ENCODE measurements at regions not wholly inside any gene's neighbourhood (a gene's known extent, or its start where the extent isn't known, plus 50 kb on each side); places are given as distances from the start of the nearest gene placed in this dataset.

GRCh38 chr6:139627091-139627490, 252.6 kb upstream of the CITED2 start:
- DNase-seq (ENCODE audit: low read depth): no peak
- H3K4me3 ChIP-seq (ENCODE audit: low read depth, low read length): no peak overlapping the region
- no peak for TF ChIP-seq CTCF (IDR thresholded peaks at IDR 0.05; ENCODE audit: insufficient read depth, low read depth, low read length, missing control alignments)

GRCh38 chr6:139625998-139626975, 251.8 kb upstream of the CITED2 start:
- no peak for TF ChIP-seq CTCF (IDR thresholded peaks at IDR 0.05; ENCODE audit: insufficient read depth, low read depth, low read length, missing control alignments)
- DNase-seq (ENCODE audit: low read depth): no peak
- H3K4me3 ChIP-seq (ENCODE audit: low read depth, low read length): no peak overlapping the region

GRCh38 chr6:139625081-139625939, 250.9 kb upstream of the CITED2 start:
- H3K4me3 ChIP-seq (ENCODE audit: low read depth, low read length): no peak overlapping the region
- no peak for DNase-seq (ENCODE audit: low read depth)
- no peak for TF ChIP-seq CTCF (IDR thresholded peaks at IDR 0.05; ENCODE audit: insufficient read depth, low read depth, low read length, missing control alignments)

GRCh38 chr6:139623372-139623771, 248.9 kb upstream of the CITED2 start:
- no peak for DNase-seq (ENCODE audit: low read depth)
- no peak for TF ChIP-seq CTCF (IDR thresholded peaks at IDR 0.05; ENCODE audit: insufficient read depth, low read depth, low read length, missing control alignments)

GRCh38 chr6:139613496-139613895, 239.0 kb upstream of the CITED2 start:
- DNase-seq (ENCODE audit: low read depth): no peak
- TF ChIP-seq CTCF (IDR thresholded peaks at IDR 0.05; ENCODE audit: insufficient read depth, low read depth, low read length, missing control alignments): no peak
- no peak overlapping the region for H3K4me3 ChIP-seq (ENCODE audit: low read depth, low read length)

More at GRCh38 chr6:139623372-139623771, 248.9 kb upstream of the CITED2 start:
- H3K4me3 ChIP-seq (ENCODE audit: low read depth, low read length): no peak overlapping the region

GRCh38 chr6:139612135-139612465, 237.7 kb upstream of the CITED2 start:
- no peak for TF ChIP-seq CTCF (IDR thresholded peaks at IDR 0.05; ENCODE audit: insufficient read depth, low read depth, low read length, missing control alignments)
- no peak overlapping the region for H3K4me3 ChIP-seq (ENCODE audit: low read depth, low read length)
- DNase-seq (ENCODE audit: low read depth): no peak

Measured in GM12865 (cell line).